ENCODE measurements at regions not wholly inside any gene's neighbourhood (a gene's known extent, or its start where the extent isn't known, plus 50 kb on each side); places are given as distances from the start of the nearest gene placed in this dataset.

DNA sequence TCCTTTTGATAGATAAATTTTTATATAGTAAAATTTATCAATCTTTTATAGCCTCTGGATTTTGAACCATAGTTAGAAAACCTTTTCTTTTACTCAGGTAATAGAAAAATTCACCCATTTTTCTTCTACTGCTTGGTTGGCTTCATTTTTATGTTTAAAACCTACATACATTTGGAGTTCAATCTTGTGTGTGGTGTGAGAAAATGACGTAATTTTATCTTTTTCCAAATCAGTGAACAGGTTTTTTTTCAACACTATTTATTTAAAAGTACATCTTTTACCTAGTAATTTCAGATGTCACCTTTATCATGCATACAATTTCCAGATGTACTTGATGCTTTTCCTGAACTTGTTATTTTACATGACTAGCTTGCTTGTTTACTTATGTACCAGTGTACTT is 200.2 kb downstream of the TRIM36 start:
- Mint-ChIP-seq H3K27ac (ENCODE audit: unreplicated experiment) (no peak overlapping the region), H3K27me3 (ENCODE audit: unreplicated experiment) (no peaks in the 10 kb centered on the region), H3K36me3 (ENCODE audit: unreplicated experiment) (no peaks in the 10 kb centered on the region), H3K4me3 (ENCODE audit: unreplicated experiment) (no peak overlapping the region), H3K9me3 (ENCODE audit: unreplicated experiment) (peaks cover 23% of the 10 kb centered on the region), H3K4me1 (ENCODE audit: unreplicated experiment) (no peaks in the 10 kb centered on the region)
- TF ChIP-seq, protein P1, sequence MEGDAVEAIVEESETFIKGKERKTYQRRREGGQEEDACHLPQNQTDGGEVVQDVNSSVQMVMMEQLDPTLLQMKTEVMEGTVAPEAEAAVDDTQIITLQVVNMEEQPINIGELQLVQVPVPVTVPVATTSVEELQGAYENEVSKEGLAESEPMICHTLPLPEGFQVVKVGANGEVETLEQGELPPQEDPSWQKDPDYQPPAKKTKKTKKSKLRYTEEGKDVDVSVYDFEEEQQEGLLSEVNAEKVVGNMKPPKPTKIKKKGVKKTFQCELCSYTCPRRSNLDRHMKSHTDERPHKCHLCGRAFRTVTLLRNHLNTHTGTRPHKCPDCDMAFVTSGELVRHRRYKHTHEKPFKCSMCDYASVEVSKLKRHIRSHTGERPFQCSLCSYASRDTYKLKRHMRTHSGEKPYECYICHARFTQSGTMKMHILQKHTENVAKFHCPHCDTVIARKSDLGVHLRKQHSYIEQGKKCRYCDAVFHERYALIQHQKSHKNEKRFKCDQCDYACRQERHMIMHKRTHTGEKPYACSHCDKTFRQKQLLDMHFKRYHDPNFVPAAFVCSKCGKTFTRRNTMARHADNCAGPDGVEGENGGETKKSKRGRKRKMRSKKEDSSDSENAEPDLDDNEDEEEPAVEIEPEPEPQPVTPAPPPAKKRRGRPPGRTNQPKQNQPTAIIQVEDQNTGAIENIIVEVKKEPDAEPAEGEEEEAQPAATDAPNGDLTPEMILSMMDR (IDR thresholded peaks at IDR 0.05) = no peak
- DNase-seq (ENCODE audit: extremely low spot score, unreplicated experiment) = no peak

DNA sequence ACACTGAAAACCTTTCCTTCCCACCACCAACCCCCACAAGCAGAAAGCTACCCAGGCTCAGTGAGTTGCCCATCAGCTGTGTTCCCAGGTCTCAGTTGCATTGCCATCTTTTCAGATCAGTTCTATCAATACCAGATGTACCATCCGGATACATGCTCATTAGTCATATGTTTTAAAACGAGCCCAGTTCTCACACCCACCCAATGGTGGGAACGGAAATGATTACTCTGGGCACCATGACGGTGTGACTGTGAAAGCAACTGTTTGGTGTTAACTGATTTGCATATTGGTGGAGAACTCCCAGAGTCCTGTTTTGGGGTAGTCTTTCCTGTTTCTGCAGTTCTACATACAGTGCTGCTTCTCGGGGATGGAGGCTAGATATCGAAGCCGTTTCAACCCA is 212.3 kb downstream of the TRIM36 start:
- Mint-ChIP-seq H3K4me1 (ENCODE audit: unreplicated experiment) (no peaks in the 10 kb centered on the region), H3K4me3 (ENCODE audit: unreplicated experiment) (no peak overlapping the region), H3K9me3 (ENCODE audit: unreplicated experiment) (no peaks in the 10 kb centered on the region), H3K27me3 (ENCODE audit: unreplicated experiment) (no peaks in the 10 kb centered on the region), H3K27ac (ENCODE audit: unreplicated experiment) (no peak overlapping the region), H3K36me3 (ENCODE audit: unreplicated experiment) (no peaks in the 10 kb centered on the region)
- no peak for DNase-seq (ENCODE audit: extremely low spot score, unreplicated experiment)
- TF ChIP-seq, protein P1 (IDR thresholded peaks at IDR 0.05) = no peak

DNA sequence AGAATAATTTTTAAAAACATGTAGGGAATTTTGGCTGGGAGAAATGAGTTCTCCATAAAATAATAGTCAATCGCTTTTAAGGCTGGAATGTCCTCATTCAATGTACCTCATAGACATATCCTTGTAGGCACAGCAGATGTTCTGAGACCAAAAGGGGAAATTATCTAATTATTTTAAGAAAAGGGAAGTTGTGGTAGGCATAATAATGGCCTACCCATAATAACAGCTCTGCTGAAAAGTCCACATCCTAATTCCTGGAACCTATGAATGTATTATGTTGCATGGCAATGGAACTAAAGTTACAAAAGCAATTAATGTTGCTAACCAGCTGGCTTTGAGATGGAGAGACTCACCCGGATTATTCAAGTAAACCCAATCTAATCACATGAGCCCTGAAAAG is 216.1 kb downstream of the TRIM36 start:
- no peaks in the 10 kb centered on the region for H3K36me3 Mint-ChIP-seq (ENCODE audit: unreplicated experiment)
- no peak for DNase-seq (ENCODE audit: extremely low spot score, unreplicated experiment)
- H3K9me3 Mint-ChIP-seq (ENCODE audit: unreplicated experiment) = no peaks in the 10 kb centered on the region
- TF ChIP-seq, protein P1 (IDR thresholded peaks at IDR 0.05) = no peak
- no peaks in the 10 kb centered on the region for H3K27me3 Mint-ChIP-seq (ENCODE audit: unreplicated experiment)
- H3K4me1 Mint-ChIP-seq (ENCODE audit: unreplicated experiment) = no peaks in the 10 kb centered on the region
- H3K27ac Mint-ChIP-seq (ENCODE audit: unreplicated experiment) = no peak overlapping the region
- no peak overlapping the region for H3K4me3 Mint-ChIP-seq (ENCODE audit: unreplicated experiment)

DNA sequence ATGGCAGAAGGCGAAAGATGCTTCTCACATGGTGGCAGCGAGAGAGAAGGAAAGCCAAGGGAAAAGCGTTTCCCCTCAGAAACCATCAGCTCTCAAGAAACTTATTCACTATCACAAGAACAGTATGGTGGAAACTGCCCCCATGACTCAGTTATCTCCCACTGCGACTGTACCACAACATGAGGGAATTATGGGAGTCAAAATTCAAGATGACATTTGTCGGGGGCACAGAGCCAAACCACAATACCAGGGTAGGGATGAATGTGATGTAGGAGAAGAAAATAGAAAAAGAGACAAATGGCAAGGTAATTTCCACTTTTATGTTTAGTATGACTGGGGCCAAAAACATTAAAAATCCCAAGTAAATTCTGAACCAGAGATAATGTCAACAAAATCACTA is 216.8 kb downstream of the TRIM36 start:
- H3K4me3 Mint-ChIP-seq (ENCODE audit: unreplicated experiment) = no peak overlapping the region
- H3K36me3 Mint-ChIP-seq (ENCODE audit: unreplicated experiment) = no peaks in the 10 kb centered on the region
- no peaks in the 10 kb centered on the region for H3K9me3 Mint-ChIP-seq (ENCODE audit: unreplicated experiment)
- H3K27ac Mint-ChIP-seq (ENCODE audit: unreplicated experiment) = no peak overlapping the region
- TF ChIP-seq, protein P1 (IDR thresholded peaks at IDR 0.05) = no peak
- H3K4me1 Mint-ChIP-seq (ENCODE audit: unreplicated experiment) = no peaks in the 10 kb centered on the region
- H3K27me3 Mint-ChIP-seq (ENCODE audit: unreplicated experiment) = no peaks in the 10 kb centered on the region
- no peak for DNase-seq (ENCODE audit: extremely low spot score, unreplicated experiment)

GRCh38 chr5:114949756-114950155 is 220.0 kb downstream of the TRIM36 start:
- TF ChIP-seq, protein P1 (IDR thresholded peaks at IDR 0.05) = no peak
- H3K4me1 Mint-ChIP-seq (ENCODE audit: unreplicated experiment) = no peaks in the 10 kb centered on the region
- H3K27ac Mint-ChIP-seq (ENCODE audit: unreplicated experiment) = no peak overlapping the region
- no peak for DNase-seq (ENCODE audit: extremely low spot score, unreplicated experiment)
- H3K36me3 Mint-ChIP-seq (ENCODE audit: unreplicated experiment) = no peaks in the 10 kb centered on the region
- no peaks in the 10 kb centered on the region for H3K27me3 Mint-ChIP-seq (ENCODE audit: unreplicated experiment)
- no peak overlapping the region for H3K4me3 Mint-ChIP-seq (ENCODE audit: unreplicated experiment)
- H3K9me3 Mint-ChIP-seq (ENCODE audit: unreplicated experiment) = no peaks in the 10 kb centered on the region
